H9 (cell line): ENCODE measurements at regions not wholly inside any gene's neighbourhood (a gene's known extent, or its start where the extent isn't known, plus 50 kb on each side); places are given as distances from the start of the nearest gene placed in this dataset.

Source experiments
- DNase-seq: peaks from one replicate; pipeline ENCODE4 v3.0.0-alpha.2; 2017
- H2AFZ ChIP-seq: one replicate; pipeline ENCODE4 v1.6.1; 2013; ENCODE audit warnings: mild to moderate bottlenecking, low read length, control low read depth, moderate library complexity
- H2AK5ac ChIP-seq: 2 replicates; pipeline ENCODE4 v1.6.1; 2013; ENCODE audit warnings: low read length, control low read depth, mixed read lengths; ENCODE audit not compliant: insufficient read length
- H2BK120ac ChIP-seq: one replicate; pipeline ENCODE4 v1.6.1; 2013; ENCODE audit warnings: low read depth, mild to moderate bottlenecking, low read length, control low read depth, inconsistent platforms; ENCODE audit not compliant: poor library complexity, severe bottlenecking
- H2BK12ac ChIP-seq: 2 replicates; pipeline ENCODE4 v1.6.1; 2013; ENCODE audit warnings: low read length, control low read depth, mixed read lengths, low read depth; ENCODE audit not compliant: insufficient read length
- H2BK15ac ChIP-seq: 2 replicates; pipeline ENCODE4 v1.6.1; 2013; ENCODE audit warnings: low read depth, low read length, control low read depth
- H2BK20ac ChIP-seq: one replicate; pipeline ENCODE4 v1.6.1; 2013; ENCODE audit warnings: low read depth, mild to moderate bottlenecking, low read length, control low read depth, inconsistent platforms; ENCODE audit not compliant: poor library complexity, severe bottlenecking
- H2BK5ac ChIP-seq: 2 replicates; pipeline ENCODE4 v1.6.1; 2013; ENCODE audit warnings: low read length, control low read depth, mixed read lengths; ENCODE audit not compliant: insufficient read length
- H3K14ac ChIP-seq: 2 replicates; pipeline ENCODE4 v1.6.1; 2013; ENCODE audit warnings: low read length, control low read depth; ENCODE audit not compliant: insufficient read depth
- H3K18ac ChIP-seq: 2 replicates; pipeline ENCODE4 v1.6.1; 2013; ENCODE audit warnings: low read depth, mild to moderate bottlenecking, mixed read lengths, low read length, control low read depth; ENCODE audit not compliant: insufficient read length
- H3K23ac ChIP-seq: 2 replicates; pipeline ENCODE4 v1.6.1; 2013; ENCODE audit warnings: low read length, control low read depth, mixed read lengths, low read depth; ENCODE audit not compliant: insufficient read length
- H3K23me2 ChIP-seq: 2 replicates; pipeline ENCODE4 v1.6.1; 2013; ENCODE audit warnings: low read depth, mild to moderate bottlenecking, mixed read lengths, low read length, control low read depth; ENCODE audit not compliant: insufficient read length, poor library complexity, severe bottlenecking
- H3K27ac ChIP-seq: 2 replicates; pipeline ENCODE4 v1.5.1; 2013; ENCODE audit warnings: low read length, control low read depth, mixed read lengths, low read depth; ENCODE audit not compliant: insufficient read length
- H3K27me3 ChIP-seq: 2 replicates; pipeline ENCODE4 v1.6.1; 2013; ENCODE audit warnings: low read length, control low read depth, inconsistent platforms; ENCODE audit not compliant: insufficient read depth
- H3K4ac ChIP-seq: 2 replicates; pipeline ENCODE4 v1.6.1; 2013; ENCODE audit warnings: low read depth, mild to moderate bottlenecking, control low read depth, inconsistent platforms, low read length, moderate library complexity
- H3K4me1 ChIP-seq: 2 replicates; pipeline ENCODE4 v1.6.1; 2013; ENCODE audit warnings: low read length, control low read depth, inconsistent platforms; ENCODE audit not compliant: insufficient read depth
- H3K4me2 ChIP-seq: 2 replicates; pipeline ENCODE4 v1.6.1; 2013; ENCODE audit warnings: low read length, control low read depth, mixed read lengths; ENCODE audit not compliant: insufficient read length, insufficient read depth
- H3K56ac ChIP-seq: 2 replicates; pipeline ENCODE4 v1.6.1; 2013; ENCODE audit warnings: low read depth, mild to moderate bottlenecking, mixed read lengths, low read length, control low read depth; ENCODE audit not compliant: insufficient read length
- H3K79me1 ChIP-seq: 2 replicates; pipeline ENCODE4 v1.6.1; 2013; ENCODE audit warnings: low read depth, mild to moderate bottlenecking, moderate library complexity, low read length, control low read depth, inconsistent platforms; ENCODE audit not compliant: insufficient read depth, poor library complexity, severe bottlenecking
- H3K79me2 ChIP-seq: 2 replicates; pipeline ENCODE4 v1.6.1; 2013; ENCODE audit warnings: low read length, control low read depth, inconsistent platforms; ENCODE audit not compliant: insufficient read depth
- H3K9ac ChIP-seq: 2 replicates; pipeline ENCODE4 v1.6.1; 2013; ENCODE audit warnings: low read length, control low read depth, mixed read lengths; ENCODE audit not compliant: insufficient read length; ENCODE audit errors: extremely low read depth
- H3K9me3 ChIP-seq: one replicate; pipeline ENCODE4 v1.6.1; 2013; ENCODE audit warnings: low read depth, low read length, inconsistent platforms; ENCODE audit not compliant: control insufficient read depth
- H3T11ph ChIP-seq: one replicate; pipeline ENCODE4 v1.6.1; 2013; ENCODE audit warnings: mild to moderate bottlenecking, low read length, control low read depth, inconsistent platforms
- H4K20me1 ChIP-seq: one replicate; pipeline ENCODE4 v1.6.1; 2013; ENCODE audit not compliant: control insufficient read depth, insufficient read length, insufficient read depth
- H4K5ac ChIP-seq: 2 replicates; pipeline ENCODE4 v1.6.1; 2013; ENCODE audit warnings: low read depth, mild to moderate bottlenecking, mixed read lengths, low read length, control low read depth; ENCODE audit not compliant: insufficient read length
- H4K8ac ChIP-seq: replicated peaks from 2 replicates; pipeline ENCODE4 v1.6.1; 2013; ENCODE audit warnings: low read length, control low read depth, mixed read lengths, low read depth; ENCODE audit not compliant: insufficient read length
- H4K91ac ChIP-seq: 2 replicates; pipeline ENCODE4 v1.6.1; 2013; ENCODE audit warnings: low read depth, mild to moderate bottlenecking, moderate library complexity, mixed read lengths, low read length, control low read depth; ENCODE audit not compliant: insufficient read length
- H3K27ac Mint-ChIP-seq, 3 experiments: 2 replicates in 2 of 3; 3 replicates in 1 of 3; pipeline ENCODE4 v1.8.0; 2020 to 2021; ENCODE audit warnings: mixed read lengths in 3 of 3, mild to moderate bottlenecking in 1 of 3, moderate library complexity in 1 of 3
- H3K27me3 Mint-ChIP-seq: 2 replicates; pipeline ENCODE4 v1.8.0; 2021; ENCODE audit warnings: low read depth, mild to moderate bottlenecking, moderate library complexity, mixed read lengths
- H3K36me3 Mint-ChIP-seq, 3 experiments: 2 replicates in 2 of 3; 3 replicates in 1 of 3; pipeline ENCODE4 v1.8.0; 2020 to 2021; ENCODE audit warnings: low read depth in 3 of 3, mixed read lengths in 3 of 3; ENCODE audit not compliant: insufficient read depth in 1 of 3
- H3K4me1 Mint-ChIP-seq, 2 experiments: 2 replicates each; pipeline ENCODE4 v1.8.0; 2020; ENCODE audit warnings: mixed read lengths in 2 of 2
- H3K4me3 Mint-ChIP-seq, 2 experiments: 2 replicates in 1 of 2; 3 replicates in 1 of 2; pipeline ENCODE4 v1.8.0; 2020 to 2021; ENCODE audit warnings: mild to moderate bottlenecking in 2 of 2, mixed read lengths in 2 of 2, moderate library complexity in 1 of 2
- H3K9me3 Mint-ChIP-seq, 2 experiments: 2 replicates in 1 of 2; 3 replicates in 1 of 2; pipeline ENCODE4 v1.8.0; 2020; ENCODE audit warnings: mild to moderate bottlenecking in 2 of 2, mixed read lengths in 2 of 2, moderate library complexity in 1 of 2
- WGBS: extraction: QIAGEN DNeasy Blood & Tissue Kit; methylation state at CpG from one replicate; pipeline ENCODE4 v1.1.7; 2013; ENCODE audit warnings: missing lambda C conversion rate, low lambda C conversion rate, mixed read lengths; ENCODE audit not compliant: insufficient read length; ENCODE audit errors: extremely low coverage; 5-methylcytosine and 5-hydroxymethylcytosine counted together
- TF ChIP-seq, protein P1 (sequence below): fragments of 200-600 bp; sonication (generic); conservative IDR thresholded peaks from 3 replicates; pipeline ENCODE4 v1.8.0; 2021; ENCODE audit warnings: antibody characterized with exemption, mild to moderate bottlenecking

DNA sequence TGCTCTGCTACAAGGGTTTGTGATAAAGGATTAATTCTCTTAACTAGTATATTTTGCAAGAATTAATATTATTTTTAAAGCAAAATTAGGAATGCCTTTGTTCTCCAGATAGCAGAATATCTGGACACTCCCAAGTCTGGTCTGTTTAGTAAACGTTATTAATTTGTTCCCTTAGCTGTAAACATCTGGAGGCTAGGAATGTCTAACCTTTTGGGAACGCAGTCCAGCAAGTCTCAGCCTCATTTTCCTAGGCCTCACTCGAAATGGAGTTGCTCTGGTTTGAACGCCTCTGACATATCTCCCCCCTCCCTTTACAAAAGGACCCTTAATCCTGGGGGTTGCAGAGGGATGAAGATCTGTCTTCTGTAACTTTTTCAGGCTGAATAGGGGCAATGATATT lies 59.3 kb upstream of the WNT7A start:
- H3K79me2 ChIP-seq = no peaks in the 10 kb centered on the region
- peaks cover 0 to 5% of the 10 kb centered on the region in 2 experiments; a peak in 2 of 4 replicates for H3K4me1 Mint-ChIP-seq
- H3K9me3 Mint-ChIP-seq = peaks cover 29 to 64% of the 10 kb centered on the region in 2 experiments
- H3T11ph ChIP-seq = no peak overlapping the region
- no peak overlapping the region for H2BK120ac ChIP-seq
- H3K27ac ChIP-seq = no peak overlapping the region
- H3K4me1 ChIP-seq = no peaks in the 10 kb centered on the region
- peaks cover 0 to 4% (median 3%) of the 10 kb centered on the region in 3 experiments; a peak in 2 of 7 replicates for H3K36me3 Mint-ChIP-seq
- no peak overlapping the region for H2AK5ac ChIP-seq
- WGBS = no CpG with 5 or more reads among the region's 4 CpGs
- H4K8ac ChIP-seq = no peak overlapping the region
- no peaks in the 10 kb centered on the region for H3K79me1 ChIP-seq
- no peak overlapping the region for H3K14ac ChIP-seq
- no peaks in the 10 kb centered on the region; the same call in 1 of the 2 replicates for H3K27me3 ChIP-seq
- H2BK12ac ChIP-seq = no peak overlapping the region
- H3K4ac ChIP-seq = no peak overlapping the region
- H4K20me1 ChIP-seq = no peaks in the 10 kb centered on the region
- H4K5ac ChIP-seq = no peak overlapping the region
- H3K18ac ChIP-seq = no peak overlapping the region
- no peak overlapping the region for H2AFZ ChIP-seq
- no peak overlapping the region for H3K9ac ChIP-seq
- H3K9me3 ChIP-seq = no peaks in the 10 kb centered on the region
- no peak overlapping the region for H3K23ac ChIP-seq
- TF ChIP-seq, protein P1, sequence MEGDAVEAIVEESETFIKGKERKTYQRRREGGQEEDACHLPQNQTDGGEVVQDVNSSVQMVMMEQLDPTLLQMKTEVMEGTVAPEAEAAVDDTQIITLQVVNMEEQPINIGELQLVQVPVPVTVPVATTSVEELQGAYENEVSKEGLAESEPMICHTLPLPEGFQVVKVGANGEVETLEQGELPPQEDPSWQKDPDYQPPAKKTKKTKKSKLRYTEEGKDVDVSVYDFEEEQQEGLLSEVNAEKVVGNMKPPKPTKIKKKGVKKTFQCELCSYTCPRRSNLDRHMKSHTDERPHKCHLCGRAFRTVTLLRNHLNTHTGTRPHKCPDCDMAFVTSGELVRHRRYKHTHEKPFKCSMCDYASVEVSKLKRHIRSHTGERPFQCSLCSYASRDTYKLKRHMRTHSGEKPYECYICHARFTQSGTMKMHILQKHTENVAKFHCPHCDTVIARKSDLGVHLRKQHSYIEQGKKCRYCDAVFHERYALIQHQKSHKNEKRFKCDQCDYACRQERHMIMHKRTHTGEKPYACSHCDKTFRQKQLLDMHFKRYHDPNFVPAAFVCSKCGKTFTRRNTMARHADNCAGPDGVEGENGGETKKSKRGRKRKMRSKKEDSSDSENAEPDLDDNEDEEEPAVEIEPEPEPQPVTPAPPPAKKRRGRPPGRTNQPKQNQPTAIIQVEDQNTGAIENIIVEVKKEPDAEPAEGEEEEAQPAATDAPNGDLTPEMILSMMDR = no peak
- H2BK15ac ChIP-seq = no peak overlapping the region
- no peak overlapping the region for H3K4me3 Mint-ChIP-seq
- H3K27me3 Mint-ChIP-seq = peaks cover 13% of the 10 kb centered on the region
- no peak for DNase-seq
- H2BK5ac ChIP-seq = no peak overlapping the region
- H4K91ac ChIP-seq = no peak overlapping the region
- no peak overlapping the region for H3K56ac ChIP-seq
- H3K27ac Mint-ChIP-seq = no peak overlapping the region
- no peaks in the 10 kb centered on the region for H3K23me2 ChIP-seq
- no peak overlapping the region for H2BK20ac ChIP-seq
- no peak overlapping the region for H3K4me2 ChIP-seq
